Kidney epithelial cell (primary cell): ENCODE measurements at regions not wholly inside any gene's neighbourhood (a gene's known extent, or its start where the extent isn't known, plus 50 kb on each side); places are given as distances from the start of the nearest gene placed in this dataset.

ENCODE experiments used
- DNase-seq: peaks from one replicate; pipeline ENCODE4 v3.0.0-alpha.2; 2010; ENCODE audit warnings: low read depth
- H3K27me3 ChIP-seq: 2 replicates; pipeline ENCODE4 v1.6.0; 2011; ENCODE audit warnings: low read length; ENCODE audit not compliant: control insufficient read depth, insufficient read depth
- H3K36me3 ChIP-seq: 2 replicates; pipeline ENCODE4 v1.5.1; 2011; ENCODE audit warnings: low read length; ENCODE audit not compliant: control insufficient read depth, insufficient read depth
- H3K4me3 ChIP-seq: 2 replicates; pipeline ENCODE4 v1.5.1; 2011; ENCODE audit warnings: low read depth, mild to moderate bottlenecking, control low read depth, low read length
- TF ChIP-seq, protein P1 (sequence below): IDR thresholded peaks from 2 replicates; pipeline ENCODE4 v1.5.1; 2011; ENCODE audit warnings: mild to moderate bottlenecking, moderate library complexity, low read length, control low read depth, inconsistent platforms; ENCODE audit not compliant: insufficient read depth, poor library complexity, severe bottlenecking

DNA sequence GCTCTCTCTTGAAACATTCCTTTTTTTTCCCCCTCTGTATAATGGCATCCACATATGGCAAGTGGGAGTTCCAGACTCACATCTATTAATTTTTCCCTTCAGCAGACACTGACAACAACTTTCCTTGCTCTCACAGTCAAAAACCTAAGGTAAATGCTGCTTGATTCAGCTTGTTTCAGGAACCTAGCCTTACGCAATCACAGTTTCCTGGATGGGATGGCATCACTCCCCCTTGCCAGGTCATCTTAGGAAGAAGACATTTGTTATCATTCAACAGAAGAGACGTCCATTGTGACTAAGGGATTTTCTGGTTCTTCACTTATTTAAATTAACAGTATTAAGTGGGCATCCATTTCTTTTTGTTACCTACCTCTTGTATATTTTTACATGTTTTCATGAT lies 112.0 kb upstream of the PDGFD start:
- Histone ChIP-seq H3K27me3 (no peaks in the 10 kb centered on the region), H3K36me3 (no peaks in the 10 kb centered on the region), H3K4me3 (no peak overlapping the region)
- peak; percentile 23 for DNase-seq
- TF ChIP-seq, protein P1, sequence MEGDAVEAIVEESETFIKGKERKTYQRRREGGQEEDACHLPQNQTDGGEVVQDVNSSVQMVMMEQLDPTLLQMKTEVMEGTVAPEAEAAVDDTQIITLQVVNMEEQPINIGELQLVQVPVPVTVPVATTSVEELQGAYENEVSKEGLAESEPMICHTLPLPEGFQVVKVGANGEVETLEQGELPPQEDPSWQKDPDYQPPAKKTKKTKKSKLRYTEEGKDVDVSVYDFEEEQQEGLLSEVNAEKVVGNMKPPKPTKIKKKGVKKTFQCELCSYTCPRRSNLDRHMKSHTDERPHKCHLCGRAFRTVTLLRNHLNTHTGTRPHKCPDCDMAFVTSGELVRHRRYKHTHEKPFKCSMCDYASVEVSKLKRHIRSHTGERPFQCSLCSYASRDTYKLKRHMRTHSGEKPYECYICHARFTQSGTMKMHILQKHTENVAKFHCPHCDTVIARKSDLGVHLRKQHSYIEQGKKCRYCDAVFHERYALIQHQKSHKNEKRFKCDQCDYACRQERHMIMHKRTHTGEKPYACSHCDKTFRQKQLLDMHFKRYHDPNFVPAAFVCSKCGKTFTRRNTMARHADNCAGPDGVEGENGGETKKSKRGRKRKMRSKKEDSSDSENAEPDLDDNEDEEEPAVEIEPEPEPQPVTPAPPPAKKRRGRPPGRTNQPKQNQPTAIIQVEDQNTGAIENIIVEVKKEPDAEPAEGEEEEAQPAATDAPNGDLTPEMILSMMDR, result no peak

DNA sequence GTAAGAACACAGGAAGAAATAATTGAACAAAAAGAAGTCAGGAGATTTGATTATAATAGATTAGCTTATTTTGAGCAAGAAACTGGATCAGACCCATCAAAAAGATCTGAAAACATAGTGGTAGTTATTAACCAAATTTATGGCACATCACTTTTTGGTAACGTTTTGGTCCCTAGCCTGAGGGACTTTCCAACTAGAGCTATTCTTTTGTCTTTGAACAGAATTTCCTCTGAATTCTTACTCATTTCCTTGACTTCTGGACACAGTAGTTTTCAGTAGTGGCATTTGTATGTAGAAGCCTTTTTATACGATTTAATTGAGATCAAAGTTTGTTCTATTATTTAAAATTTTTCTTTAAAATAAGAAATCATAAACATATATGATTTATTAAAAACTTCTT lies 96.5 kb upstream of the PDGFD start:
- Histone ChIP-seq H3K36me3 (no peaks in the 10 kb centered on the region), H3K27me3 (no peaks in the 10 kb centered on the region), H3K4me3 (no peak overlapping the region)
- TF ChIP-seq, protein P1, result no peak
- DNase-seq, result no peak

DNA sequence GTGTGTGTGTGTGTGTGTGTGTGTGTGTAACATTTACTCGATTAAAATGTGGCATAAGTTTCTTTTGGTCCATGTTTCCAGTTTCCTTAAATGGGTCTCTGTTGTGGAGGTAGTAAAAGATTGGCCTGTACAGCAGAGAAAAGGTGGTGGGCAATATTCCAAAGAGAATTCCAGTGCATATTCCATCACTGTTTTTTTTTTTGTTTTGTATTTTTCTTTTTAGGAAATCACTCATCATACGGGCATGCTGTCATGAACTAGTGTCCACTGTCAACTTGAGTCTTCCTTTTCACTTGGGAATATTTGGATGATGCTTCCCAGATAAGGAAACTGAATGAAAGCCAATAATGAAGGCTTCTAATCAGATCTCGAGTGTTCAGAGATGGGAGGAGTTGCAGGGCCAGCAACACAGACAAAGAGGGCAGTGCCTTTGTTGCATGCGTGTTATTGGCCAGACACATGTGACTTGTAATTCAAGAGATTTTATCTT lies 95.2 kb upstream of the PDGFD start:
- Histone ChIP-seq H3K27me3 (no peaks in the 10 kb centered on the region), H3K4me3 (no peak overlapping the region), H3K36me3 (no peaks in the 10 kb centered on the region)
- DNase-seq, result no peak
- TF ChIP-seq, protein P1, result no peak

DNA sequence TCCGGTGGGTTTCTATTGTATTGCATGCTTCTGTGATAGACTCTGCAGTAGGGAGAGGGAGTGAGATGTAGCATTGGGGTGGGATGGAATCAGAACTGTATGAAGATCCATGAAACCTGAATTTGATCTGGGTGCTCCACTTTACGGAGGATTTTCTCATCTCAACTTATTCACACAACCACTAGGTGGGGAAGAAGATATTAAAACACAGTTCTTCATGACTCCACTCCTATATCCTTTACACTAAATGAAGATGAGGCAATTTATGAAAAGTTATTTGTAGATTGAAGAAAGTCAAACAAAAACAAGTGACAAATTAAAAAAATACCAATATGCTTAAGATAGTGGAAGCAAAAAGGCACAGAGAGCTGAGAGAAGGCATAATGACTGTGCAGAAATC lies 92.6 kb upstream of the PDGFD start:
- DNase-seq, result no peak
- no peaks in the 10 kb centered on the region for H3K36me3 ChIP-seq
- TF ChIP-seq, protein P1, result peak; percentile 25
- no peak overlapping the region for H3K4me3 ChIP-seq
- no peaks in the 10 kb centered on the region for H3K27me3 ChIP-seq

DNA sequence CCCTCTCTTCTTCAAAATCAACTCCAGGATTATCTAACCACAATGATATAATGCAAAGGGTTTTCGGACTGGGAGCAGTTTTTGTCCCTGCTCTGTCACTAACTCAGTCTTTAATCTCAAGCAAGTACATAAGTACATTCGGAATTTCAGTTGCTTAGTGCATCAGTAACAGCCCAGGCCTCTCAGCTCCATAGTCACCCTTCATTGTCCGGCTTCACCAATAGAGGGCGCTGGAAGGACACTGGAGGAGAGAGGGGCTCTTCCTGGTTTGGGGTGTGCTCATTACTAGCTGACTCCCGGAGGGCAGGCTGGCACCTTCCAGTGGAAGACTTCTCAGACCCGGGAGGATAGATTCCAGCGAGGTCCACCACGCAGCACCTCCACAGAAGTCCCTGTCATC lies 90.4 kb upstream of the PDGFD start:
- TF ChIP-seq, protein P1, result peak; percentile 76

DNA sequence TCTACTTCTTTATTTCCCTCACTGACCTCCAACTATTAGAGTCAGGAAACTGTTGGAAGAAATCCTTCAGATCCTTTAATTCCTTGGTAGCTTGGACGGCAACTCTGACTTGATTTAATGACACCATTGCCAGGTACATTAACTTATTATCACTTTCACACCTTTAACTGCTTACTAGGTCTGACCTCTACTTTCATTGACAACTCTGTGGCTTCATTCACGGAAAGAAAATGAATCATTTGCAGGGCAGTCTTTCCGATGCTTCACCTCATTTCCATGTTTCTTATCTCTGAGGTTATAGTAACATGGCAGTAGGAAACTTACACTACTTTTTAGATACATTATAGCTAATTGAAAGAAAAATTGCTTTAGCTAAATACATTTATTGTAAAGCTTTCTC lies 82.6 kb upstream of the PDGFD start:
- Histone ChIP-seq H3K4me3 (no peak overlapping the region), H3K36me3 (no peaks in the 10 kb centered on the region), H3K27me3 (no peaks in the 10 kb centered on the region)
- TF ChIP-seq, protein P1, result no peak
- no peak for DNase-seq

More for the DNA sequence above, 90.4 kb upstream of the PDGFD start:
- no peak overlapping the region for H3K4me3 ChIP-seq
- no peaks in the 10 kb centered on the region for H3K36me3 ChIP-seq
- no peak for DNase-seq
- H3K27me3 ChIP-seq, result no peaks in the 10 kb centered on the region
